ENCODE measurements at regions not wholly inside any gene's neighbourhood (a gene's known extent, or its start where the extent isn't known, plus 50 kb on each side); places are given as distances from the start of the nearest gene placed in this dataset.
"Not testable (repeated sequence)": the region's sequence is repeated elsewhere in the genome, so short reads cannot be mapped to it uniquely, and the experiment has no call there.

- peaks cover 0 to 27% (median 6%) of the 10 kb centered on the region in 6 donors for H3K9me3 Mint-ChIP-seq
- H3K4me1 Mint-ChIP-seq = no peaks in the 10 kb centered on the region
- DNase-seq = no peak
- no peaks in the 10 kb centered on the region for H3K27me3 Mint-ChIP-seq (ENCODE audit: low read depth in 3 of 3)
- no peak overlapping the region for H3K4me3 Mint-ChIP-seq
- no peak overlapping the region for H3K27ac Mint-ChIP-seq
- H3K36me3 Mint-ChIP-seq = no peaks in the 10 kb centered on the region
Observed at GRCh38 chr3:26260139-26260538, 362.4 kb upstream of the LRRC3B start.

- H3K4me1 Mint-ChIP-seq = no peaks in the 10 kb centered on the region
- no peaks in the 10 kb centered on the region for H3K36me3 Mint-ChIP-seq
- peaks cover 0 to 14% (median 5%) of the 10 kb centered on the region in 6 donors for H3K9me3 Mint-ChIP-seq
- DNase-seq = no peak
- H3K27ac Mint-ChIP-seq = no peak overlapping the region
- no peak overlapping the region for H3K4me3 Mint-ChIP-seq
- no peaks in the 10 kb centered on the region for H3K27me3 Mint-ChIP-seq (ENCODE audit: low read depth in 3 of 3)
Observed at GRCh38 chr3:26264708-26265107, 357.9 kb upstream of the LRRC3B start.

- no peak overlapping the region for H3K4me3 Mint-ChIP-seq
- DNase-seq = no peak
- H3K4me1 Mint-ChIP-seq = no peaks in the 10 kb centered on the region
- H3K9me3 Mint-ChIP-seq = peaks cover 0 to 14% (median 3%) of the 10 kb centered on the region in 6 donors
- peaks cover 0 to 2% (median 0%) of the 10 kb centered on the region in 3 donors for H3K27me3 Mint-ChIP-seq (ENCODE audit: low read depth in 3 of 3)
- no peak overlapping the region for H3K27ac Mint-ChIP-seq
- no peaks in the 10 kb centered on the region for H3K36me3 Mint-ChIP-seq
Observed at GRCh38 chr3:26271848-26272247, 350.7 kb upstream of the LRRC3B start.

GRCh38 chr3:26273196-26273595, 349.4 kb upstream of the LRRC3B start:
- no peak for DNase-seq

GRCh38 chr3:26279091-26279490, 343.5 kb upstream of the LRRC3B start:
- peaks cover 0 to 5% (median 0%) of the 10 kb centered on the region in 3 donors for H3K36me3 Mint-ChIP-seq
- peaks cover 0 to 2% (median 0%) of the 10 kb centered on the region in 3 donors for H3K27me3 Mint-ChIP-seq (ENCODE audit: low read depth in 3 of 3)
- peaks cover 10 to 44% (median 23%) of the 10 kb centered on the region in 6 donors for H3K9me3 Mint-ChIP-seq

More at GRCh38 chr3:26273196-26273595, 349.4 kb upstream of the LRRC3B start:
- peaks cover 0 to 14% (median 2%) of the 10 kb centered on the region in 6 donors for H3K9me3 Mint-ChIP-seq
- H3K27me3 Mint-ChIP-seq (ENCODE audit: low read depth in 3 of 3) = peaks cover 0 to 2% (median 0%) of the 10 kb centered on the region in 3 donors
- H3K4me1 Mint-ChIP-seq = no peaks in the 10 kb centered on the region
- H3K36me3 Mint-ChIP-seq = no peaks in the 10 kb centered on the region
- no peak overlapping the region for H3K27ac Mint-ChIP-seq
- H3K4me3 Mint-ChIP-seq = no peak overlapping the region

GRCh38 chr3:26280517-26280916, 342.1 kb upstream of the LRRC3B start:
- peaks cover 0 to 2% (median 0%) of the 10 kb centered on the region in 3 donors for H3K27me3 Mint-ChIP-seq (ENCODE audit: low read depth in 3 of 3)
- H3K4me3 Mint-ChIP-seq = no peak overlapping the region
- DNase-seq = no peak
- no peaks in the 10 kb centered on the region for H3K4me1 Mint-ChIP-seq
- no peak overlapping the region for H3K27ac Mint-ChIP-seq
- peaks cover 18 to 57% (median 30%) of the 10 kb centered on the region in 6 donors for H3K9me3 Mint-ChIP-seq
- peaks cover 0 to 5% (median 0%) of the 10 kb centered on the region in 3 donors for H3K36me3 Mint-ChIP-seq

More at GRCh38 chr3:26279091-26279490, 343.5 kb upstream of the LRRC3B start:
- no peak overlapping the region for H3K27ac Mint-ChIP-seq
- no peaks in the 10 kb centered on the region for H3K4me1 Mint-ChIP-seq
- H3K4me3 Mint-ChIP-seq = no peak overlapping the region
- no peak for DNase-seq

- H3K4me1 Mint-ChIP-seq = no peaks in the 10 kb centered on the region
- H3K4me3 Mint-ChIP-seq = no peak overlapping the region
- H3K36me3 Mint-ChIP-seq = peaks cover 0 to 5% (median 0%) of the 10 kb centered on the region in 3 donors
- peaks cover 0 to 2% (median 0%) of the 10 kb centered on the region in 3 donors for H3K27me3 Mint-ChIP-seq (ENCODE audit: low read depth in 3 of 3)
- DNase-seq = no peak
- peaks cover 24 to 66% (median 33%) of the 10 kb centered on the region in 6 donors for H3K9me3 Mint-ChIP-seq
- no peak overlapping the region for H3K27ac Mint-ChIP-seq
Observed at GRCh38 chr3:26281284-26281985, 341.1 kb upstream of the LRRC3B start.

- not testable (repeated sequence) for H3K4me1 Mint-ChIP-seq; H3K27me3 Mint-ChIP-seq (ENCODE audit: low read depth in 3 of 3); H3K27ac Mint-ChIP-seq; H3K36me3 Mint-ChIP-seq; H3K4me3 Mint-ChIP-seq; DNase-seq
- peaks cover 29 to 73% (median 37%) of the 10 kb centered on the region in 6 donors for H3K9me3 Mint-ChIP-seq
Observed at GRCh38 chr3:26284503-26284902, 338.1 kb upstream of the LRRC3B start.

GRCh38 chr3:26291840-26292239, 330.7 kb upstream of the LRRC3B start:
- Mint-ChIP-seq H3K27ac (no peak overlapping the region), H3K27me3 (ENCODE audit: low read depth in 3 of 3) (peaks cover 0 to 2% (median 0%) of the 10 kb centered on the region in 3 donors), H3K36me3 (no peaks in the 10 kb centered on the region), H3K4me1 (no peaks in the 10 kb centered on the region), H3K4me3 (no peak overlapping the region), H3K9me3 (peaks cover 2 to 17% (median 8%) of the 10 kb centered on the region in 6 donors)
- DNase-seq = no peak

- Mint-ChIP-seq H3K4me3 (no peak overlapping the region), H3K27ac (no peak overlapping the region), H3K27me3 (ENCODE audit: low read depth in 3 of 3) (peaks cover 0 to 2% (median 0%) of the 10 kb centered on the region in 3 donors), H3K4me1 (no peaks in the 10 kb centered on the region), H3K36me3 (no peaks in the 10 kb centered on the region), H3K9me3 (peaks cover 2 to 17% (median 8%) of the 10 kb centered on the region in 6 donors)
- DNase-seq = no peak
Observed at GRCh38 chr3:26292780-26293179, 329.8 kb upstream of the LRRC3B start.

- H3K36me3 Mint-ChIP-seq = no peaks in the 10 kb centered on the region
Observed at GRCh38 chr3:26293329-26293844, 329.2 kb upstream of the LRRC3B start.

GRCh38 chr3:26307192-26307591, 315.4 kb upstream of the LRRC3B start:
- Mint-ChIP-seq H3K4me1 (no peaks in the 10 kb centered on the region), H3K4me3 (no peak overlapping the region), H3K27me3 (ENCODE audit: low read depth in 3 of 3) (peaks cover 0 to 5% (median 0%) of the 10 kb centered on the region in 3 donors), H3K27ac (no peak overlapping the region), H3K9me3 (peaks cover 12 to 64% (median 17%) of the 10 kb centered on the region in 6 donors), H3K36me3 (no peaks in the 10 kb centered on the region)
- no peak for DNase-seq

More at GRCh38 chr3:26293329-26293844, 329.2 kb upstream of the LRRC3B start:
- no peak for DNase-seq
- Mint-ChIP-seq H3K4me1 (no peaks in the 10 kb centered on the region), H3K27me3 (ENCODE audit: low read depth in 3 of 3) (peaks cover 0 to 2% (median 2%) of the 10 kb centered on the region in 3 donors), H3K4me3 (no peak overlapping the region), H3K27ac (no peak overlapping the region), H3K9me3 (peaks cover 2 to 17% (median 12%) of the 10 kb centered on the region in 6 donors)

- Mint-ChIP-seq H3K9me3 (peaks cover 12 to 70% (median 19%) of the 10 kb centered on the region in 6 donors), H3K4me3 (no peak overlapping the region), H3K4me1 (no peaks in the 10 kb centered on the region), H3K27me3 (ENCODE audit: low read depth in 3 of 3) (peaks cover 0 to 5% (median 0%) of the 10 kb centered on the region in 3 donors), H3K36me3 (no peaks in the 10 kb centered on the region), H3K27ac (no peak overlapping the region)
- DNase-seq = no peak
Observed at GRCh38 chr3:26307787-26308186, 314.8 kb upstream of the LRRC3B start.

- Mint-ChIP-seq H3K27me3 (ENCODE audit: low read depth in 3 of 3) (peaks cover 0 to 5% (median 0%) of the 10 kb centered on the region in 3 donors), H3K4me3 (no peak overlapping the region), H3K4me1 (no peaks in the 10 kb centered on the region), H3K9me3 (peaks cover 12 to 65% (median 17%) of the 10 kb centered on the region in 6 donors), H3K36me3 (no peaks in the 10 kb centered on the region), H3K27ac (no peak overlapping the region)
- DNase-seq = no peak
Observed at GRCh38 chr3:26308454-26308853, 314.1 kb upstream of the LRRC3B start.
